ENCODE measurements at regions not wholly inside any gene's neighbourhood (a gene's known extent, or its start where the extent isn't known, plus 50 kb on each side); places are given as distances from the start of the nearest gene placed in this dataset.

- TF ChIP-seq CTCF (IDR thresholded peaks at IDR 0.05; ENCODE audit: insufficient read depth, low read length): no peak
- no peak for TF ChIP-seq REST (IDR thresholded peaks at IDR 0.05; ENCODE audit: insufficient replicate concordance, low read depth)
- TF ChIP-seq POLR2AphosphoS5 (IDR thresholded peaks at IDR 0.05; ENCODE audit: low read depth): no peak
- no peak for TF ChIP-seq GABPA (IDR thresholded peaks at IDR 0.05; ENCODE audit: low read depth)
Measured at GRCh38 chr22:47772864-47773263, 1010.4 kb downstream of the TBC1D22A start.

Data from HL-60 (cell line).